M059J (cell line): ENCODE measurements at regions not wholly inside any gene's neighbourhood (a gene's known extent, or its start where the extent isn't known, plus 50 kb on each side); places are given as distances from the start of the nearest gene placed in this dataset.

Experiments
- DNase-seq: peaks from one replicate; pipeline ENCODE4 v3.0.0-alpha.2; 2012; ENCODE audit warnings: low read depth

- no peak for DNase-seq
Measured at GRCh38 chr2:138853296-138853695, 73.1 kb upstream of the NXPH2 start.

GRCh38 chr2:138846216-138846821, 66.1 kb upstream of the NXPH2 start:
- peak; percentile 9 for DNase-seq

GRCh38 chr2:138842341-138842740, 62.2 kb upstream of the NXPH2 start:
- no peak for DNase-seq

- DNase-seq = no peak
Measured at GRCh38 chr2:138841459-138841858, 61.3 kb upstream of the NXPH2 start.

GRCh38 chr2:138838851-138839620, 58.8 kb upstream of the NXPH2 start:
- DNase-seq = no peak

- no peak for DNase-seq
Measured at GRCh38 chr2:138831691-138832090, 51.5 kb upstream of the NXPH2 start.

GRCh38 chr2:138831154-138831553, 51.0 kb upstream of the NXPH2 start:
- DNase-seq = no peak

- DNase-seq = no peak
Measured at GRCh38 chr2:138830547-138830946, 50.4 kb upstream of the NXPH2 start.
